DOHH2 (cell line): ENCODE measurements at regions not wholly inside any gene's neighbourhood (a gene's known extent, or its start where the extent isn't known, plus 50 kb on each side); places are given as distances from the start of the nearest gene placed in this dataset.
"Not testable (repeated sequence)": the region's sequence is repeated elsewhere in the genome, so short reads cannot be mapped to it uniquely, and the experiment has no call there.

ENCODE experiments used
- H3F3A ChIP-seq: fragments of 200-600 bp; sonication (generic), shearing (Covaris generic); 2 replicates; pipeline ENCODE4 v1.6.0; 2016; ENCODE audit warnings: antibody characterized with exemption, mild to moderate bottlenecking; ENCODE audit not compliant: control insufficient read depth, insufficient read depth
- H3K27ac ChIP-seq: fragments of 200-600 bp; sonication (generic); 2 replicates; pipeline ENCODE4 v1.5.1; 2014; ENCODE audit warnings: low read depth, mild to moderate bottlenecking, low read length, moderate library complexity
- H3K27me3 ChIP-seq: fragments of 200-600 bp; sonication (generic); 2 replicates; pipeline ENCODE4 v1.6.1; 2014; ENCODE audit warnings: mild to moderate bottlenecking, low read length, mixed read lengths; ENCODE audit not compliant: control insufficient read depth
- H3K36me3 ChIP-seq: fragments of 200-600 bp; sonication (generic); 2 replicates; pipeline ENCODE4 v1.6.1; 2014; ENCODE audit warnings: mild to moderate bottlenecking, low read length, moderate library complexity, mixed read lengths; ENCODE audit not compliant: control insufficient read depth
- H3K4me1 ChIP-seq: fragments of 200-600 bp; sonication (generic); 2 replicates; pipeline ENCODE4 v1.6.1; 2014; ENCODE audit warnings: mild to moderate bottlenecking, low read length, mixed read lengths; ENCODE audit not compliant: control insufficient read depth
- H3K4me2 ChIP-seq: fragments of 200-600 bp; sonication (generic); 2 replicates; pipeline ENCODE4 v1.6.0; 2014; ENCODE audit warnings: mild to moderate bottlenecking, low read length, moderate library complexity
- H3K4me3 ChIP-seq: fragments of 200-600 bp; sonication (generic); 2 replicates; pipeline ENCODE4 v1.5.1; 2014; ENCODE audit warnings: mild to moderate bottlenecking, low read length, mixed read lengths
- H3K79me2 ChIP-seq: fragments of 200-600 bp; sonication (generic); 2 replicates; pipeline ENCODE4 v1.6.1; 2014; ENCODE audit warnings: mild to moderate bottlenecking, low read length, mixed read lengths; ENCODE audit not compliant: control insufficient read depth
- H3K9me2 ChIP-seq: fragments of 200-600 bp; sonication (generic); replicated peaks from 2 replicates; pipeline ENCODE4 v1.6.1; 2014; ENCODE audit warnings: mild to moderate bottlenecking, low read length, mixed read lengths; ENCODE audit not compliant: control insufficient read depth
- H3K9me3 ChIP-seq: fragments of 200-600 bp; sonication (generic); 2 replicates; pipeline ENCODE4 v1.6.1; 2014; ENCODE audit warnings: antibody characterized with exemption, low read length, mixed read lengths; ENCODE audit not compliant: control insufficient read depth, insufficient read depth
- H4K20me1 ChIP-seq: fragments of 200-600 bp; sonication (generic); 2 replicates; pipeline ENCODE4 v1.6.0; 2014; ENCODE audit warnings: low read depth, mild to moderate bottlenecking, antibody characterized with exemption, low read length, moderate library complexity; ENCODE audit not compliant: control insufficient read depth, insufficient read depth
- CTCF ChIP-seq: fragments of 200-600 bp; sonication (generic); IDR thresholded peaks from one replicate; pipeline ENCODE4 v1.5.1; 2014; ENCODE audit warnings: antibody characterized with exemption, mild to moderate bottlenecking, low read depth, low read length; ENCODE audit not compliant: poor library complexity, severe bottlenecking
- EZH2phosphoT487 ChIP-seq: fragments of 200-600 bp; sonication (generic); IDR thresholded peaks from 2 replicates; pipeline ENCODE4 v1.6.1; 2017; ENCODE audit warnings: borderline replicate concordance, mild to moderate bottlenecking, antibody characterized with exemption, low read length, moderate library complexity, mixed read lengths

GRCh38 chrX:96502507-96502906, 182.1 kb upstream of the DIAPH2 start:
- Histone ChIP-seq H3F3A (no peaks in the 10 kb centered on the region), H3K9me2 (no peaks in the 10 kb centered on the region), H4K20me1 (no peaks in the 10 kb centered on the region), H3K4me2 (no peak overlapping the region), H3K27ac (no peak overlapping the region), H3K4me3 (no peak overlapping the region), H3K4me1 (no peaks in the 10 kb centered on the region), H3K36me3 (no peaks in the 10 kb centered on the region), H3K27me3 (no peaks in the 10 kb centered on the region), H3K9me3 (no peaks in the 10 kb centered on the region), H3K79me2 (no peaks in the 10 kb centered on the region)
- TF ChIP-seq EZH2phosphoT487: no peak
- no peak for TF ChIP-seq CTCF

GRCh38 chrX:96529386-96529785, 155.3 kb upstream of the DIAPH2 start:
- not testable (repeated sequence) for H3K4me2 ChIP-seq, H3K27me3 ChIP-seq, H3K36me3 ChIP-seq, H3F3A ChIP-seq, H4K20me1 ChIP-seq, H3K9me2 ChIP-seq, H3K9me3 ChIP-seq, H3K79me2 ChIP-seq, H3K4me1 ChIP-seq, H3K4me3 ChIP-seq, H3K27ac ChIP-seq

- no peaks in the 10 kb centered on the region for H3K4me1 ChIP-seq
- no peaks in the 10 kb centered on the region for H3K9me2 ChIP-seq
- no peak overlapping the region for H3K4me3 ChIP-seq
- H3K79me2 ChIP-seq: no peaks in the 10 kb centered on the region
- H3K36me3 ChIP-seq: no peaks in the 10 kb centered on the region
- H3K9me3 ChIP-seq: no peaks in the 10 kb centered on the region
- TF ChIP-seq EZH2phosphoT487 (no peak), CTCF (no peak)
- no peak overlapping the region for H3K27ac ChIP-seq
- H4K20me1 ChIP-seq: no peaks in the 10 kb centered on the region
- no peaks in the 10 kb centered on the region for H3K27me3 ChIP-seq
- H3K4me2 ChIP-seq: no peak overlapping the region
- no peaks in the 10 kb centered on the region for H3F3A ChIP-seq
Measured at GRCh38 chrX:96538104-96538725, 146.4 kb upstream of the DIAPH2 start.

- Histone ChIP-seq H3K9me3 (no peaks in the 10 kb centered on the region), H4K20me1 (no peaks in the 10 kb centered on the region), H3F3A (no peaks in the 10 kb centered on the region), H3K36me3 (no peaks in the 10 kb centered on the region), H3K79me2 (no peaks in the 10 kb centered on the region), H3K4me1 (no peaks in the 10 kb centered on the region), H3K9me2 (no peaks in the 10 kb centered on the region), H3K4me2 (no peak overlapping the region), H3K4me3 (no peak overlapping the region), H3K27ac (no peak overlapping the region), H3K27me3 (no peaks in the 10 kb centered on the region)
- TF ChIP-seq CTCF (no peak), EZH2phosphoT487 (no peak)
Measured at GRCh38 chrX:96540111-96540631, 144.5 kb upstream of the DIAPH2 start.

GRCh38 chrX:96546281-96546680, 138.4 kb upstream of the DIAPH2 start:
- not testable (repeated sequence) for H3K79me2 ChIP-seq, H4K20me1 ChIP-seq, H3K9me2 ChIP-seq, H3K9me3 ChIP-seq, H3K27ac ChIP-seq, H3K36me3 ChIP-seq, H3F3A ChIP-seq, H3K4me2 ChIP-seq, H3K4me3 ChIP-seq, H3K4me1 ChIP-seq, H3K27me3 ChIP-seq
